GM23338 (cell line): ENCODE measurements at regions not wholly inside any gene's neighbourhood (a gene's known extent, or its start where the extent isn't known, plus 50 kb on each side); places are given as distances from the start of the nearest gene placed in this dataset.

ENCODE experiments used
- ATAC-seq: fragments of 200-7000 bp; cut with Tn5 transposase; 3 replicates; pipeline ENCODE4 v1.9.1; 2020
- DNase-seq: peaks from one replicate; pipeline ENCODE4 v3.0.0-alpha.2; 2015; ENCODE audit warnings: low spot score
- H2AFZ ChIP-seq: fragments of 200-600 bp; sonication (generic); 2 replicates; pipeline ENCODE4 v1.8.0; 2016; ENCODE audit warnings: antibody characterized with exemption, mild to moderate bottlenecking, moderate library complexity
- H3F3A ChIP-seq: fragments of 200-600 bp; sonication (generic); replicated peaks from 2 replicates; pipeline ENCODE4 v1.8.0; 2017; ENCODE audit warnings: antibody characterized with exemption, mixed run types, low read depth
- H3K27ac ChIP-seq: fragments of 200-600 bp; sonication (generic); 2 replicates; pipeline ENCODE4 v1.6.1; 2016; ENCODE audit warnings: low read depth
- H3K27me3 ChIP-seq: fragments of 200-600 bp; sonication (generic); 2 replicates; pipeline ENCODE4 v1.8.0; 2016; ENCODE audit warnings: mild to moderate bottlenecking, mixed run types, moderate library complexity; ENCODE audit not compliant: insufficient read depth
- H3K36me3 ChIP-seq: fragments of 200-600 bp; sonication (generic); 2 replicates; pipeline ENCODE4 v1.8.0; 2016; ENCODE audit warnings: mild to moderate bottlenecking; ENCODE audit not compliant: insufficient read depth
- H3K4me1 ChIP-seq: fragments of 200-600 bp; sonication (generic); 2 replicates; pipeline ENCODE4 v1.8.0; 2016; ENCODE audit warnings: mild to moderate bottlenecking, moderate library complexity; ENCODE audit not compliant: insufficient read depth
- H3K4me2 ChIP-seq: fragments of 200-600 bp; sonication (generic); 2 replicates; pipeline ENCODE4 v1.7.1; 2017; ENCODE audit warnings: mixed run types
- H3K4me3 ChIP-seq: fragments of 200-600 bp; sonication (generic); 2 replicates; pipeline ENCODE4 v1.6.1; 2016; ENCODE audit warnings: mixed run types
- H3K79me2 ChIP-seq: fragments of 200-600 bp; sonication (generic); replicated peaks from 2 replicates; pipeline ENCODE4 v1.8.0; 2017; ENCODE audit warnings: mild to moderate bottlenecking; ENCODE audit not compliant: insufficient read depth
- H3K9me2 ChIP-seq: fragments of 200-600 bp; sonication (generic); 2 replicates; pipeline ENCODE4 v1.8.0; 2017; ENCODE audit not compliant: insufficient read depth
- H4K20me1 ChIP-seq: fragments of 200-600 bp; sonication (generic); replicated peaks from 2 replicates; pipeline ENCODE4 v1.8.0; 2017; ENCODE audit warnings: mild to moderate bottlenecking; ENCODE audit not compliant: insufficient read depth
- H3K27ac Mint-ChIP-seq: 2 replicates; pipeline ENCODE4 v1.8.0; 2020; ENCODE audit warnings: inconsistent platforms, mild to moderate bottlenecking, moderate library complexity, mixed read lengths
- H3K27me3 Mint-ChIP-seq: 3 replicates; pipeline ENCODE4 v1.8.0; 2022; ENCODE audit warnings: low read depth, mild to moderate bottlenecking, moderate library complexity, mixed read lengths, inconsistent platforms; ENCODE audit not compliant: insufficient read depth, poor library complexity
- H3K36me3 Mint-ChIP-seq: 3 replicates; pipeline ENCODE4 v1.8.0; 2021; ENCODE audit warnings: low read depth, mild to moderate bottlenecking, inconsistent platforms, moderate library complexity, mixed read lengths
- H3K4me1 Mint-ChIP-seq: 3 replicates; pipeline ENCODE4 v1.8.0; 2020; ENCODE audit warnings: mild to moderate bottlenecking, inconsistent platforms, mixed read lengths
- H3K4me3 Mint-ChIP-seq: 3 replicates; pipeline ENCODE4 v1.8.0; 2021; ENCODE audit warnings: moderate library complexity, mild to moderate bottlenecking, inconsistent platforms, mixed read lengths
- H3K9me3 Mint-ChIP-seq: 3 replicates; pipeline ENCODE4 v1.8.0; 2020; ENCODE audit warnings: moderate library complexity, mild to moderate bottlenecking, inconsistent platforms, mixed read lengths
- CREB1 ChIP-seq: fragments of 250-450 bp; sonication (Bioruptor Pico); IDR thresholded peaks from 2 replicates; pipeline ENCODE4 v1.5.0; 2020; ENCODE audit warnings: low read depth, mild to moderate bottlenecking, moderate library complexity
- ETS1 ChIP-seq: IDR thresholded peaks from 2 replicates; pipeline ENCODE4 v1.6.1; 2016; ENCODE audit warnings: antibody characterized with exemption
- EZH2 ChIP-seq: fragments of 200-600 bp; sonication (generic); IDR thresholded peaks from one replicate; pipeline ENCODE4 v1.8.0; 2017; ENCODE audit warnings: antibody characterized with exemption, mild to moderate bottlenecking, low read depth; ENCODE audit not compliant: unreplicated experiment
- EZH2phosphoT487 ChIP-seq: fragments of 200-600 bp; sonication (generic); IDR thresholded peaks from one replicate; pipeline ENCODE4 v1.8.1; 2018; ENCODE audit warnings: antibody characterized with exemption; ENCODE audit not compliant: unreplicated experiment
- JUNB ChIP-seq: IDR thresholded peaks from one replicate; pipeline ENCODE4 v1.6.1; 2016; ENCODE audit warnings: antibody characterized with exemption; ENCODE audit not compliant: unreplicated experiment
- NANOG ChIP-seq: IDR thresholded peaks from 2 replicates; pipeline ENCODE4 v1.6.1; 2016; ENCODE audit warnings: antibody characterized with exemption, borderline replicate concordance
- POLR2AphosphoS5 ChIP-seq: IDR thresholded peaks from 2 replicates; pipeline ENCODE4 v1.6.1; 2016; ENCODE audit warnings: antibody characterized with exemption, low read depth
- STAT1 ChIP-seq: IDR thresholded peaks from one replicate; pipeline ENCODE4 v1.6.1; 2016; ENCODE audit warnings: antibody characterized with exemption; ENCODE audit not compliant: unreplicated experiment
- ZNF114 ChIP-seq: fragments of 250-450 bp; sonication (Bioruptor Pico); IDR thresholded peaks from 2 replicates; pipeline ENCODE4 v1.5.0; 2020; ENCODE audit warnings: mild to moderate bottlenecking, moderate library complexity
- ZNF331 ChIP-seq: fragments of 250-450 bp; sonication (Bioruptor Pico); IDR thresholded peaks from 2 replicates; pipeline ENCODE4 v1.5.0; 2020; ENCODE audit warnings: low read depth, mild to moderate bottlenecking, moderate library complexity
- TF ChIP-seq, protein P1 (sequence below): IDR thresholded peaks from one replicate; pipeline ENCODE4 v1.6.1; 2018; ENCODE audit warnings: antibody characterized with exemption; ENCODE audit not compliant: unreplicated experiment
- TF ChIP-seq, protein P2 (sequence below): fragments of 250-450 bp; sonication (Bioruptor Pico); IDR thresholded peaks from 2 replicates; pipeline ENCODE4 v1.5.0; 2020; ENCODE audit warnings: mild to moderate bottlenecking, moderate library complexity

- TF ChIP-seq, protein P1, sequence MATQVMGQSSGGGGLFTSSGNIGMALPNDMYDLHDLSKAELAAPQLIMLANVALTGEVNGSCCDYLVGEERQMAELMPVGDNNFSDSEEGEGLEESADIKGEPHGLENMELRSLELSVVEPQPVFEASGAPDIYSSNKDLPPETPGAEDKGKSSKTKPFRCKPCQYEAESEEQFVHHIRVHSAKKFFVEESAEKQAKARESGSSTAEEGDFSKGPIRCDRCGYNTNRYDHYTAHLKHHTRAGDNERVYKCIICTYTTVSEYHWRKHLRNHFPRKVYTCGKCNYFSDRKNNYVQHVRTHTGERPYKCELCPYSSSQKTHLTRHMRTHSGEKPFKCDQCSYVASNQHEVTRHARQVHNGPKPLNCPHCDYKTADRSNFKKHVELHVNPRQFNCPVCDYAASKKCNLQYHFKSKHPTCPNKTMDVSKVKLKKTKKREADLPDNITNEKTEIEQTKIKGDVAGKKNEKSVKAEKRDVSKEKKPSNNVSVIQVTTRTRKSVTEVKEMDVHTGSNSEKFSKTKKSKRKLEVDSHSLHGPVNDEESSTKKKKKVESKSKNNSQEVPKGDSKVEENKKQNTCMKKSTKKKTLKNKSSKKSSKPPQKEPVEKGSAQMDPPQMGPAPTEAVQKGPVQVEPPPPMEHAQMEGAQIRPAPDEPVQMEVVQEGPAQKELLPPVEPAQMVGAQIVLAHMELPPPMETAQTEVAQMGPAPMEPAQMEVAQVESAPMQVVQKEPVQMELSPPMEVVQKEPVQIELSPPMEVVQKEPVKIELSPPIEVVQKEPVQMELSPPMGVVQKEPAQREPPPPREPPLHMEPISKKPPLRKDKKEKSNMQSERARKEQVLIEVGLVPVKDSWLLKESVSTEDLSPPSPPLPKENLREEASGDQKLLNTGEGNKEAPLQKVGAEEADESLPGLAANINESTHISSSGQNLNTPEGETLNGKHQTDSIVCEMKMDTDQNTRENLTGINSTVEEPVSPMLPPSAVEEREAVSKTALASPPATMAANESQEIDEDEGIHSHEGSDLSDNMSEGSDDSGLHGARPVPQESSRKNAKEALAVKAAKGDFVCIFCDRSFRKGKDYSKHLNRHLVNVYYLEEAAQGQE = no peak
These were observed 1371.1 kb upstream of the ACO1 start (continued) for GRCh38 chr9:31013371-31013770.

- no peak for DNase-seq
- H3K4me3 Mint-ChIP-seq = no peak overlapping the region
- H4K20me1 ChIP-seq = no peaks in the 10 kb centered on the region
- no peak for ATAC-seq
- H3K4me2 ChIP-seq = no peak overlapping the region
- TF ChIP-seq NANOG = no peak
- TF ChIP-seq JUNB = no peak
- TF ChIP-seq, protein P1 = no peak
- no peak for TF ChIP-seq POLR2AphosphoS5
- TF ChIP-seq CREB1 = no peak
- no peak for TF ChIP-seq ZNF331 (CRISPR knock-in tag)
- no peak for TF ChIP-seq EZH2phosphoT487
- no peak for TF ChIP-seq STAT1
- TF ChIP-seq ETS1 = no peak
- no peak for TF ChIP-seq ZNF114 (CRISPR knock-in tag)
- TF ChIP-seq, protein P2, sequence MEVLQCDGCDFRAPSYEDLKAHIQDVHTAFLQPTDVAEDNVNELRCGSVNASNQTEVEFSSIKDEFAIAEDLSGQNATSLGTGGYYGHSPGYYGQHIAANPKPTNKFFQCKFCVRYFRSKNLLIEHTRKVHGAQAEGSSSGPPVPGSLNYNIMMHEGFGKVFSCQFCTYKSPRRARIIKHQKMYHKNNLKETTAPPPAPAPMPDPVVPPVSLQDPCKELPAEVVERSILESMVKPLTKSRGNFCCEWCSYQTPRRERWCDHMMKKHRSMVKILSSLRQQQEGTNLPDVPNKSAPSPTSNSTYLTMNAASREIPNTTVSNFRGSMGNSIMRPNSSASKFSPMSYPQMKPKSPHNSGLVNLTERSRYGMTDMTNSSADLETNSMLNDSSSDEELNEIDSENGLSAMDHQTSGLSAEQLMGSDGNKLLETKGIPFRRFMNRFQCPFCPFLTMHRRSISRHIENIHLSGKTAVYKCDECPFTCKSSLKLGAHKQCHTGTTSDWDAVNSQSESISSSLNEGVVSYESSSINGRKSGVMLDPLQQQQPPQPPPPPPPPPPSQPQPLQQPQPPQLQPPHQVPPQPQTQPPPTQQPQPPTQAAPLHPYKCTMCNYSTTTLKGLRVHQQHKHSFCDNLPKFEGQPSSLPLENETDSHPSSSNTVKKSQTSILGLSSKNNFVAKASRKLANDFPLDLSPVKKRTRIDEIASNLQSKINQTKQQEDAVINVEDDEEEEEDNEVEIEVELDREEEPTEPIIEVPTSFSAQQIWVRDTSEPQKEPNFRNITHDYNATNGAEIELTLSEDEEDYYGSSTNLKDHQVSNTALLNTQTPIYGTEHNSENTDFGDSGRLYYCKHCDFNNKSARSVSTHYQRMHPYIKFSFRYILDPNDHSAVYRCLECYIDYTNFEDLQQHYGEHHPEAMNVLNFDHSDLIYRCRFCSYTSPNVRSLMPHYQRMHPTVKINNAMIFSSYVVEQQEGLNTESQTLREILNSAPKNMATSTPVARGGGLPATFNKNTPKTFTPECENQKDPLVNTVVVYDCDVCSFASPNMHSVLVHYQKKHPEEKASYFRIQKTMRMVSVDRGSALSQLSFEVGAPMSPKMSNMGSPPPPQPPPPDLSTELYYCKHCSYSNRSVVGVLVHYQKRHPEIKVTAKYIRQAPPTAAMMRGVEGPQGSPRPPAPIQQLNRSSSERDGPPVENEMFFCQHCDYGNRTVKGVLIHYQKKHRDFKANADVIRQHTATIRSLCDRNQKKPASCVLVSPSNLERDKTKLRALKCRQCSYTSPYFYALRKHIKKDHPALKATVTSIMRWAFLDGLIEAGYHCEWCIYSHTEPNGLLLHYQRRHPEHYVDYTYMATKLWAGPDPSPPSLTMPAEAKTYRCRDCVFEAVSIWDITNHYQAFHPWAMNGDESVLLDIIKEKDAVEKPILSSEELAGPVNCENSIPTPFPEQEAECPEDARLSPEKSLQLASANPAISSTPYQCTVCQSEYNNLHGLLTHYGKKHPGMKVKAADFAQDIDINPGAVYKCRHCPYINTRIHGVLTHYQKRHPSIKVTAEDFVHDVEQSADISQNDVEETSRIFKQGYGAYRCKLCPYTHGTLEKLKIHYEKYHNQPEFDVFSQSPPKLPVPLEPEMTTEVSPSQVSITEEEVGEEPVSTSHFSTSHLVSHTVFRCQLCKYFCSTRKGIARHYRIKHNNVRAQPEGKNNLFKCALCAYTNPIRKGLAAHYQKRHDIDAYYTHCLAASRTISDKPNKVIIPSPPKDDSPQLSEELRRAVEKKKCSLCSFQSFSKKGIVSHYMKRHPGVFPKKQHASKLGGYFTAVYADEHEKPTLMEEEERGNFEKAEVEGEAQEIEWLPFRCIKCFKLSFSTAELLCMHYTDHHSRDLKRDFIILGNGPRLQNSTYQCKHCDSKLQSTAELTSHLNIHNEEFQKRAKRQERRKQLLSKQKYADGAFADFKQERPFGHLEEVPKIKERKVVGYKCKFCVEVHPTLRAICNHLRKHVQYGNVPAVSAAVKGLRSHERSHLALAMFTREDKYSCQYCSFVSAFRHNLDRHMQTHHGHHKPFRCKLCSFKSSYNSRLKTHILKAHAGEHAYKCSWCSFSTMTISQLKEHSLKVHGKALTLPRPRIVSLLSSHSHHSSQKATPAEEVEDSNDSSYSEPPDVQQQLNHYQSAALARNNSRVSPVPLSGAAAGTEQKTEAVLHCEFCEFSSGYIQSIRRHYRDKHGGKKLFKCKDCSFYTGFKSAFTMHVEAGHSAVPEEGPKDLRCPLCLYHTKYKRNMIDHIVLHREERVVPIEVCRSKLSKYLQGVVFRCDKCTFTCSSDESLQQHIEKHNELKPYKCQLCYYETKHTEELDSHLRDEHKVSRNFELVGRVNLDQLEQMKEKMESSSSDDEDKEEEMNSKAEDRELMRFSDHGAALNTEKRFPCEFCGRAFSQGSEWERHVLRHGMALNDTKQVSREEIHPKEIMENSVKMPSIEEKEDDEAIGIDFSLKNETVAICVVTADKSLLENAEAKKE (CRISPR knock-in tag) = no peak
- no peak for TF ChIP-seq EZH2
- H3K9me3 Mint-ChIP-seq = no peaks in the 10 kb centered on the region
- no peaks in the 10 kb centered on the region for H3K36me3 Mint-ChIP-seq
- H3K27ac ChIP-seq = no peak overlapping the region
- H3K4me3 ChIP-seq = no peak overlapping the region
- H3K9me2 ChIP-seq = no peaks in the 10 kb centered on the region
- peaks cover 9% of the 10 kb centered on the region; the same call in 1 of the 2 replicates for H3K4me1 ChIP-seq
- peak overlapping the region; percentile 72; the same call in 1 of the 2 replicates for H2AFZ ChIP-seq
- H3K27ac Mint-ChIP-seq = no peak overlapping the region
- peaks cover 4% of the 10 kb centered on the region; the same call in 2 of the 3 replicates for H3K4me1 Mint-ChIP-seq
- H3K27me3 ChIP-seq = no peaks in the 10 kb centered on the region
- no peaks in the 10 kb centered on the region for H3F3A ChIP-seq
- H3K79me2 ChIP-seq = no peaks in the 10 kb centered on the region
- H3K27me3 Mint-ChIP-seq = no peaks in the 10 kb centered on the region
- no peaks in the 10 kb centered on the region for H3K36me3 ChIP-seq
These were observed 1360.6 kb upstream of the ACO1 start for GRCh38 chr9:31023847-31024246.
